ENCODE measurements at regions not wholly inside any gene's neighbourhood (a gene's known extent, or its start where the extent isn't known, plus 50 kb on each side); places are given as distances from the start of the nearest gene placed in this dataset.

- DNase-seq, result no peak
Observed at GRCh38 chr7:138258197-138258559, 181.9 kb downstream of the AKR1D1 start.

- no peak for DNase-seq
Observed at GRCh38 chr7:138259675-138260074, 183.4 kb downstream of the AKR1D1 start.

GRCh38 chr7:138267934-138268333, 191.7 kb downstream of the AKR1D1 start:
- DNase-seq, result no peak

GRCh38 chr7:138276891-138277290, 183.2 kb upstream of the TRIM24 start:
- DNase-seq, result no peak

GRCh38 chr7:138278601-138279000, 181.5 kb upstream of the TRIM24 start:
- DNase-seq, result no peak

GRCh38 chr7:138282997-138283396, 177.1 kb upstream of the TRIM24 start:
- DNase-seq, result no peak

GRCh38 chr7:138285129-138285528, 174.9 kb upstream of the TRIM24 start:
- no peak for DNase-seq

- no peak for DNase-seq
Observed at GRCh38 chr7:138286846-138287245, 173.2 kb upstream of the TRIM24 start.

GRCh38 chr7:138287549-138287948, 172.5 kb upstream of the TRIM24 start:
- DNase-seq, result no peak

- DNase-seq, result no peak
Observed at GRCh38 chr7:138289082-138289481, 171.0 kb upstream of the TRIM24 start.

GRCh38 chr7:138289864-138290263, 170.2 kb upstream of the TRIM24 start:
- DNase-seq, result no peak

GRCh38 chr7:138292951-138293350, 167.1 kb upstream of the TRIM24 start:
- DNase-seq, result no peak

GRCh38 chr7:138295049-138295637, 164.9 kb upstream of the TRIM24 start:
- no peak for DNase-seq

GRCh38 chr7:138297526-138297925, 162.5 kb upstream of the TRIM24 start:
- no peak for DNase-seq

- DNase-seq, result no peak
Observed at GRCh38 chr7:138299066-138299465, 161.0 kb upstream of the TRIM24 start.

- no peak for DNase-seq
Observed at GRCh38 chr7:138303230-138304070, 156.6 kb upstream of the TRIM24 start.

GRCh38 chr7:138304071-138304320, 156.1 kb upstream of the TRIM24 start:
- DNase-seq, result no peak

GRCh38 chr7:138307633-138308032, 152.4 kb upstream of the TRIM24 start:
- no peak for DNase-seq

GRCh38 chr7:138308136-138308535, 151.9 kb upstream of the TRIM24 start:
- DNase-seq, result no peak

- no peak for DNase-seq
Observed at GRCh38 chr7:138309186-138309585, 150.9 kb upstream of the TRIM24 start.

GRCh38 chr7:138313829-138314178, 146.3 kb upstream of the TRIM24 start:
- no peak for DNase-seq

- no peak for DNase-seq
Observed at GRCh38 chr7:138316421-138317043, 143.5 kb upstream of the TRIM24 start.

GRCh38 chr7:138317044-138317596, 142.9 kb upstream of the TRIM24 start:
- no peak for DNase-seq

- peak; percentile 92 for DNase-seq
Observed at GRCh38 chr7:138324941-138325340, 135.1 kb upstream of the TRIM24 start.
